T-helper 22 cell (primary cell): ENCODE measurements at regions not wholly inside any gene's neighbourhood (a gene's known extent, or its start where the extent isn't known, plus 50 kb on each side); places are given as distances from the start of the nearest gene placed in this dataset.

ENCODE experiments used
- DNase-seq: peaks from one replicate; pipeline ENCODE4 v3.0.0-alpha.2; 2020; ENCODE audit warnings: low read depth

DNA sequence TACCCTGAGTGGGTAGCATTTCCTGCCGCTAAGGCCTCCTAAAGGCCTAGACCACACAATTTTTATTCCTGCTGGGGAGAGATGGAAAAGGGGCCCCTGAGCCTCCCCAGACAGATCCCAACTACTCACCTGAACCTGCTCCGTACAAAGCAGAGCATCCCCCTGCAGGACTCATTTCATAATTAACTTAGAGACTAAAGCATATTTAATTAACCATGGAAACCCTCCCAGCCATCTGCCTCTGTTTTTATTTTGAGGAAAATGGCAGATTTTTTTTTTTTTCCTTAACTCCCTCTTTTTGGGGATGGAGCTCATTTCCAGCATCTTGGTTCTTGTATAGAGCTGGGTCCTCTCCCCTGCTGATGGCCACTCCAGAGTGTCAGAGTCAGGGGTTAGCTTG lies 96.5 kb upstream of the CRHR1 start:
- DNase-seq = no peak

DNA sequence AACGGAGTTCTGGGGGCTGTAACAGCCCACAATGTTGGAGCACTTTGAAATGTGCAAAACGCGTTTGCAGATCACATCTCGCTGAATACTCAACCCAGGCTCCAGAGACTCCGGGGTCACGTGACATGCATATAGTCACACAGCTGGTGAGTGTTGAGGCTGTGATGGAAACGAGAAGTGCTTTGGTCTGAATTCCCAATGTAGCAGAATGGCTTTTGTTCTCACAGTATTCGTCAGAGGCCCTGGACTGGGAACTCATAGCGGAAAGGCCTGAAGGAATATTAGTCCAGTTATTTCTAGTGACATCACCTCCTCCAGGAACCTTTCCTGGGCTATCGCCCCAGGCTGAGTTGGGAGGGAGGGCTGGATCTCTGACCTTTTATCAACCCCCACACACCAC lies 95.8 kb upstream of the CRHR1 start:
- no peak for DNase-seq

DNA sequence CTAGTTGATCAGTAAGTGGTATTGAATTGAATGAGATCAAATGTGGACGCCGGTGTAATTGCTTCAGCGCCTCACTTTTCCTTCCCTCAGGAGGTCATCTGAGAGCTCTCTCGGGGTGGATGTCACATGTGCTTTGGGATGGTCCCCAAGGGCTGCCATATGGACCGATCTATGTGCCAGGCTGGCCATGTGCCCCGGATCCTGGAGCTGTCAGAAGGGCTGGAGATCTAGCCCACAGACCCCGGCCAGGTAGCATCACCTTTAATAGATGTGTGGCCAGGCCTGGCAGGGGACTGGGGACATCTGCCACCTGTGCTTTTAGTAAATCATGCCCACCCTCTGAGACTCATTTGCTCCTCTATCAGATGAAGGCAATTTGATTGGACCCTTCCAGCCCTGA lies 95.3 kb upstream of the CRHR1 start:
- no peak for DNase-seq

DNA sequence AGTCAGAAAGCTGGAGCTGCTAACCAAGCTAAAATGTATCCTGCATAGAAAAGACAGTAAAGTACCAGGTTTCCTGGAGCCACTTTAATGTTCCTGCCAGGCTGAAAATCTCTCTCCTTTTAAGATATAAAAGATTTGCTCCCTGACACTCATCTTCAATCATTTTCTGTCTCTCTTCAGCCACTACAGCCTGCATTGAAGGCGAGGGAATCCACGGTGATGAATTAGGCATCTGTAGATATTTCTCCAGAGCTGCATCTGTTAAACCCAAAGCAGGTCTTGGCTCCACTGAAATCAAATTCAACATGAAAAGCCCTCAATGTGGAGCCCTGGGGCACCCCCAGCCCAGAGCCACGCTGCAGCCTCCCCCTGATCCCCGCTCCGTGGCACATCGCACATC lies 94.7 kb upstream of the CRHR1 start:
- DNase-seq = no peak

DNA sequence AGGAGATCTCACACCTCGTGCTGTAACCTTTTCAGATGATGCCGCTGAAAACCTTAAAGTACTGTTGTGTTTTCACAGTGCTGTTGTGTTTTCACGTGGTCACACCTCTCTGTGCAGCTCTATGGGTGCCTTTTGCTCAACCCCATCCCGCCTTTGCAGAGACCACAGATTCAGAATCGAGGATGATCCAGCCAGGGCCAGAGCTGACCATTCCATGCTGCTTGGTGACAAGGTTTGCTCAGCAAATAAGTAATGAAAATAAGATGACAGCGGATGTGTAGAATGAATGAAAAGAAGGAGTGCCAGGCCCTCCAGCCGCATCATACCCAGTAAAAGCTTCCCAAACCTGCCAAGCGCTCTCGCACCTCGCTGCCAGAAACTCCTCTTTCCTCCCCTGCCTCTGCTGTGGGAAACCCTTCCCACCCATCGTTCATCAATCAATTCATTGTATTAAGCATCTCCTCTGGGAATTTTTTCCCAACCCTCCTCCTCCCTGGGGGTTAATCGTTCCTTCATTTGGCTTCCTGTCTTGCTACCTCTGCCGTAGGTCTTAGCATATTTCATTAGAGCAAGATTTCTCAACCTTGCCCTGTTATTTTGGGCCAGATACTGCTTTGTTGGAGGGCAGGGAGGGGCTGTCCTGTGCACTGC lies 93.4 kb upstream of the CRHR1 start:
- DNase-seq = no peak

DNA sequence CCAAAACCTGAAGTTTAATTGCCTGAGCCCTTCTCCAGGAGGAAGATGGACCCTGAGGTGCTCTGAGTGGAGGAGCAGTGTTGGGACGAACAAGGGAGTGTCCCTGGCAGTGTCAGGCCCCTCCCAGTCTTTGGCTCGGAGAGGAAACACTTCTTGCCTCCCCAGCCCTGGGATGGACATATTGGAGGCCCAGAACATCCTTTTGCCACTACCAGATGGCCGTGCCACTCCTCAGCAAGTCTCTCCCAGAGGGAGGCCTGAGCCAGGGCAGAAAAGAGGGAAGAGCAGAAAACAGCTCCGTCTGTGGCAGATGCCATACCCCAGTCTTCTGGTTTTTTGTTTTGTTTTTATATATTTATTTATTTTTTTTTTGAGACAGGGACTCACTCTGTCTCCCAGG lies 91.5 kb upstream of the CRHR1 start:
- DNase-seq = no peak

DNA sequence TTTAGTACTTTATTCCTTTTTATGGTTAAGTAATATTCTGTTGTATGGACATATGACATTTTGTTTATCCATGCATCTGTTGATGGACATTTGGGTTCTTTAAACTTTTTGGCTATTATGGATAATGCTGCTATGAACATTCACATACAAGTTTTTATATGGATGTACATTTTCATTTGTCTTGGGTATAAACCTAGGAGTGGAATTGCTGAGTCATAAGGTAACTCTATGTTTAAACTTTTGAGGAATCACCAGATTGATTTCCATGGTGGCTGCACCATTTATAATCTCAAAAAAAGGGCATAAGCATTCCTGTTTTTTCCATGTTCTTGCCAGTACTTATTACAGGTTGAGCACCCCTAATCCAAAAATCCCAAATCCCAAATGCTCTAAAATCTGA lies 90.3 kb upstream of the CRHR1 start:
- DNase-seq = no peak

DNA sequence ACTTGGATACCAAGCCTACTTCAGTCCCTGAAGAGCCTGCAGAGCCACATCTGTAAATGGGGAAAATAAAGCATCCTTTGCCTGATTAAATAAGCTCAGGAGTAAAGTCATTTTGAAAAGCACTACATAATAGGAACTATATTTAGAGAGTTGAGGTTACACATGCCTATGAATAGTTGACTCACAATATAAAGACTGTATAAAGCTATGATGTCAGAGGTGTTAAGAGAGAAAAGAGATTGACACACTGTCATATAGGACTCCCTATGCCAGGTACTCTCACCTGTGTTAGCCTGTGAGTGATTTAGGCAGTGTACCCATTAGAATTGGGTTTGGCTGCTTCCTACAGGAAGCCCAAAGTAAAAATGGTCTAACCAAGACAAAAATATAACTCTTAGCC lies 87.7 kb upstream of the CRHR1 start:
- DNase-seq = no peak

DNA sequence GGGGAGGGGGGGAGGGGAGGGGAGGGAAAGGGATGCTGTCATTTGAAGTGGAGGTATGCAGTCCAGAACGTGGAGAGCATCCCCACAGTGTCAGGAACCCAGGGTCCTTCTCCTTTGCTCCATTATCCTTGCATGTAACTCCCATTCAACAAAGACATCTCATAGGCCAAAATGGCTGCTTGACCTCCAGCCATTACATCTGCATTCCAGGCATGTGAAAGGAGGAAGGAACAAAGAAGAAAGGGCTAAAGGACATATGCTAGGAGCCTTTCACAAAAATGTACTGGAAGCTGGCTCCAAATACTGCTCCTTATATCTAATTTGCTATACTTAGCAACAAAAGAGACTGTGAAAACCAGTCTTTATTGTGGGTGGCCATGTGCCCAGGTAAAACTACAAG lies 87.0 kb upstream of the CRHR1 start:
- no peak for DNase-seq

DNA sequence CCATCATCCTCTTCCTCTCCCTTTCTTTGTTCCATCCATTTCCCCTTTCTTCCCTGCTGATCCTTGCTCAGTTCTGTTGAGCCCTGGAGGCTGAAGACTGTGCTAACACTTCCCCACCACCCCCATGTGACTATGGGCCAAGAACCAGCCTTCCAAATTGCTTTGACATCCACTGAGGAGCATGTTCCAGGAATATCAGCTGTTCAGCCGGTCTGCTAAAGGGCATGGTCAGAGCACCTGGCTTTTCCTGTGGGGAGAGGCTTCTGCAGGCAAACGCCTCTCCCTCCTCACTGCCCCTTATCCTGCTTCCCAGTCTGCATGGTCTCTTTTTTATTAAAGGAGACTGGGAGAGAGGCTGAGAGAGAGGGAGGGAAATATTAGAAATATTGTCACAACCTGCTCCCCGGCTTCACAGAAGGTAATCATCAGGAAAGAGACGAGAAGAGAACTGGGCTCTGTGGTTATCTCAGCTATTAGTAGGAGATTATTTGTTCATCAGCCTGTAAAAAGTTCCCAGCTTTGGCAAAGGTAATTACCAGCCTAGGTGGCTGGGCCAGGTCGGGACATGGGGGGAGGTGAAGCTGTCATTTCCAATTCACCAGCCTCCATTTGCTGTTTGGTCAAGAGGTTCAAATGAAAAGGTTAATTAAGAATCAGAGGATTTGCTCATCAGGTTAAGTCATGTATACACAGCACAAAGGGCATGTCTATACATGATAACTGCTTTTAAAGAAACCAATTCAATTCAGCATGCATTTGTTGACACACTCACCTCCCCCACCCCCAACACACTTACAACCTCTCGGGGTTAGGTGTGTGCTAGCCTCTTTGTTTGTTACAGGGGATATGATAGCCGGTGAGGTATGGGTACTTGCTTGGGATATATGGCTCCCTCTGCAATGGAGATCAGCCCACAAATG lies 83.7 kb upstream of the CRHR1 start:
- no peak for DNase-seq

DNA sequence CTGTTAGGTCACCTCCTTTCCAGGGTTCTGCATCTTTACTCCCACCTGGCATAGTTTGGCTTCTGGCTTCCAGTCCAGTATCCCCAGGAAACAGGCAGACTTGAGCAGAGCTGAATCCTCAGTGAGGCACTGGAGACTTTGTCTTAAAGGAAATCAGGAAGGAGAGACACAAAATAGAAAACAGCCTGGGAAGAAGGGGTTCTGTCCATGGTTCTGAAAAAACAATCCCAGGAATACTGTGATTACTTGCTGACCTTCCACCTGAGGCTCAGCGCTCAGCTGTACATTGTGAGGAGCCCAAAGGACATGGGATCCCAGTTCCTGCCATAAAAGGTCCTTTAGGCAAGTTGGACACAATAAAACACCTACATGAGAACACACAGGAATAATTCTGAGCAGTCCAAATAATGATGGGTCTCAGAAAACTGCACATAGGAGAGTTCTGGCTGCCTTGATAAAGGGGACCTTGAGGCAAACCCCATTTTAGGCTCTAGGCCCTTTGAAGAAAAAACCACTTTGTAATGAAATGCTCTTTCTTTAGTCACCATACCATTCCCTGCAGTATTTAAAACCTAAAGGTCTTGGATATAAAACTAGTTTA lies 81.4 kb upstream of the CRHR1 start:
- DNase-seq = no peak

DNA sequence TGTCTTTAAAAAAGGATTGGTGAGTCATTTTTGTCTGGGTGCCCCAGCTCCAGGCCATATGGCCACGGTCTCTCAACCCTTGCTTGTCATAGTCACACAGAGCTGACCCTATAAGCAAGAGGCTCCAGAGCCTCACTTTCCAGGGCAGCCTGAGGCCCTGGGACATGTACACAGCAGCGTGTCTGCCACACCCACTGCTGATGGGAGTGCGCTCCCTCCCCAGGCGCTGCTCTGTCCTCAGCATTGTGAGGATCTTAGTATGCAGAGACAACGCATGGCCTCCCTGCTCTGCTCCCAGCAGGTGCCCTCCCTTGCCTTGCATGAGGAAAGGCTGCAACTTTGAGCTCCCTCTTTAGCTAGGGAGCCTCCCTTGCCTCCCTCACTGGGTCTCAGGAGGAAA lies 80.8 kb upstream of the CRHR1 start:
- no peak for DNase-seq

DNA sequence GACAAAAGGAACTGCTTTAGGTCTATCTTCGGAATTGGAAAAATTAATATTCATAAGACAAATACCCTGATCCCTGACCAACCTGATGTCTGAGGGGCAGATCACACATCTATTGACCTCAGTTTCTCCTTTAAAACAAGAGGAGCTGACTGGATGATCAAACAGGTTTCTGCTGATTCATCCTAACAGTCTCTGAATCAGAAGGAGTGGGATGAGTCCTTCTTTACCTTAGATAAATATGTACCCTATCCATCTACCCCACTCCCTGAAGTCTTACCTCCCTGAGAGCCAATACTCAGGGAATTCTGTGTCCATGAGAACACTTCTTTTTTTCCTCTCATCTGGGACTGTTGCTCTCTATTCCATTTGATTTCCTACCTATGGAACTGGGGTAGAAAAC lies 80.3 kb upstream of the CRHR1 start:
- DNase-seq = no peak

DNA sequence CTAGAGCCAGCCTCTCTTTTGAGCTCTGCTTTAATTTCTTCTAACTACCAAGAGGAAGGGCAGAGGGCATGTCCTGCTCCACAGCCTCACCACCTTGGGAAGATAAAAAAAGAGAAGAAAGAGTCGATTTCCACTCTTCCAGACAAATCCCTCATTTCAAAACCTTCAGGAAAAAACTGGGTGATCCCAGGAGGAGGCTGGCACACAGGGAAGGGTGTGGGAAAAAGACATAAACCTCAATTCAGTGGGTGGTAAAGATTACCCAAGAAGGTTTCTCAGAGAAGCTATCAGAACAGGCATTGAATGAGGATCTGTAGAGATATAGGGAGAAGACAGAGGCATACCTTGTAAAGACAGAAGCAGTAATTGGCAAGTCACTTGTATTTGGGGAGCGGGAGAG lies 79.9 kb upstream of the CRHR1 start:
- DNase-seq = no peak

DNA sequence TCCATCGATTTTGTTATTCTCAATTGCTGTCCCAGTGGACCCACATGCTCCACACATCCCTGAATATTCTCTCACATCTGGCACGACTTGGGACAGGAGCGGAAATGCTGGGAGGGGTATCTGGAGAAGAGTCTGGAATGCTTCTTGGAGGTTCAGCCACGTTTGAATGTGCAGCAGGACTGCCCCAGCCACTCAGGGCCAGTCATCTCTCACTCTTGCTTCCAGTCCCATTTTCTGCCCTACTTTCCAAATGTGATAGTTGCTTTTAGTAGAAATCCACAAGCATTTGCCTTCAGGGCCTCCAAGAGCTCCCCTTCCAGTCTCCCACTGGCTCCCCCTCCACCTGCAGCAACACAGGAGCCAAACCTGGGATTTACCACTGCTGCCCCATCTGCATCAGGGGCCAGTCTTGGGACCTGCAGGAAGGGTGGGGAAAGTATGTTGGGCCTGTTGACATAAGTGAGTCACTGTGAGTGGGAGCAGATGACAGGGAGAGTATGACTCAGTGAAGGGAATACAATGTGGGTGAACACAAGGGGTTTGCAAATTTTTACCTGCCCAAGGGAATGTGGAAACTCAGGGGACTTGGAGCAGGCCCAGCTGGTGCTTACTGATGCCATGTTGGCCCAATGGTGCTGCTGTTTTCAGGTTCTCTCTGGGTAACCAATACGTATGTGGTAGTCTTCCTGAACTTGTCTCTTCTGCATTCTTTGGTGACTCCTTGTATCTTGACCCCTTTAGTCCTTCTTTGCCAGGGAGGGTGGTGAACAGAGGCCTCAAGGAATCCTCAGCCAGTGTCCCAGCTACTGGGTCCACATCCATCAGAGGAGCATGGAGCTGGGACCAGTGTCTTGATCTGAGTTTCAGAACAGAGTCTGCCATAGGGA lies 78.8 kb upstream of the CRHR1 start:
- DNase-seq = no peak

DNA sequence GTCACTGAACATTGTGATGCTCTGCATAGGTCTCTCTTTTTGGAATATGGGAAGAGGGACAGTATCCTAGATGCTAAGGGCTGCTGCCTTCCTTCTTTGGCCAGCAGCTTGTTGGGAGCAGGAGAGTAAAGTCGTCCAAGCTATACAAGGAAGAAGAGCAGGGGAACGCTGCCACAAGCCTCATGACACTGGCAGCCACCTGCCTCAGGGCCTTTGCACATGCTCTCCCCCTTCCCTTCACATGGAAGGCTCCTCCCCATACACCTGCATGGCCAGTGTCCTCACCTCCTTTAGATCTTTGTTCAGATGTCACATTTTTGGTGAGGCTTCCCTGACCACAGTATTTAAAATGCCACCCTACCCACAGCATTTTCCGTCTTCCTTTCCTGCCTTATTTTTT lies 78.1 kb upstream of the CRHR1 start:
- DNase-seq = no peak

DNA sequence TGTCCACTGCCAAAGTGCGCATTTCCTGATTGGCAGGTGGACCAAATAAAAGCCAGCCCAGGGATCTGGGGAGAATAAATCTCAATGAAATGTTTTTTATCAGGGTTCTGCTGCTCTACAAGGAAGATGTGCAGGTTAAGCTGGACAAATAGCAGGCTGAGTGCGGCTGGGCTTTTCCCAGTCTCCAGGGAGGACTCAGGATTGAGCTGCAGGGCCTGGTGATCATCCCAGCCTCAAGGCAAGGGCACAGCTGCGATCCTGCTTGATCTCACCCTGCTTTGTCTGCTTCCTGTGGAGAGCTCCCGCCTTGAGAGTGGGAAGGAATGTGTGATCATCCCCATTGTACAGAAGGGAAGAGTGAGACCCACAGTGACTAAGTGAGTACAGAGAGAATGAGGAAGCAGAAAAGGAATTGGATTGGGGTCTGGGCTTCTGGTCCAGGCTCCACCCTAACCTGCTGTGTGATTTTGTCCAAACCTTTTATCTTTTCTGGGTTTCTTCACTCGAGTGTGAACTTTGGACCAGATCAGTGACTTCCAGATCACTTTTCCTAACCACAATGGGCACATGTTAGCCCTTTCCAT lies 75.3 kb upstream of the CRHR1 start:
- DNase-seq = no peak

DNA sequence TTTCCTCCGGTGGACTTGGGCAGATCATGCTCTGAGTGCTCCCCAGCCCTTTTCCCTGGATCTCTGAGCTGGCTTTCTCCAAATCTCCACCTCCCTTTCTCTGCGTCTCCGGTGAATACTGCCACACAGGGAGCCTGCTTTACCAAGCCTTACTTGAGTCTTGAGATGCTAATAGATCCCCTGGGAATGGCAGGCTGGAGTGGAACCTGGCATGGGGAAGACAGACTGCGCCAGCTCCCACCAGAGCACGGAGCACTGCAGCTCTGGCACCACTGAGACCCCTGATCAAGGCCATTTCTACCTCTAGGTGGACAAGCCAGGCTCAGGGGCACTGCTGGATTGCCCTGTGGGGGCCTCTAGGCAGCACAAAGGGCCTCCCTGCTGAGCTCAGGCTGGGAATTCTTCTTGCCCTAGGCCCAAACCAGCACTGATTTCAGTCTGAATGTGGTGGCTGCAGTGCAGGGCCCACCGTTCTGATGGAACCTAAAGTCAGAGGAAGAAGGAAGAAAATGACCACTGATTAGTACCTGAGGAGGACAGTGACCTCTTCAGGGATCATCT lies 74.3 kb upstream of the CRHR1 start:
- no peak for DNase-seq

DNA sequence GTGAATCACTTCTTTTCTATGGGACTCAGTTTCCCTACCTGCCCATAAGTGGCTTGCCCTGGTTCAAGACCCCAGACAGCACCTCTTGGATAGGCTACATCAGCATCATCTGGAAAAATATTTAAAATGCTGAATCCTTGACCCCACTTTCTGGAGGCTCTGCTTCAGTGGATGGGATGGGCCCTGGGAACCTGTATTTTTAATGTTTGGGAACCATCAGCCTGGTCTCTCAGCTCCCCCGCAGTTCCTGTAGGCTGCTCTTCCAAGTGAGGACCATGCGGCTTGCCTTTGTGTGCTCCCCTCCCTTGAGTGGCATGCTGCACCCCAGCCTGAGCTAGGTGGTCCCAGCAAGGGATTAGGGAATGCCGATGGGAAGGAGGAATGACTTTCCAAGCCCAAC lies 68.3 kb upstream of the CRHR1 start:
- no peak for DNase-seq

DNA sequence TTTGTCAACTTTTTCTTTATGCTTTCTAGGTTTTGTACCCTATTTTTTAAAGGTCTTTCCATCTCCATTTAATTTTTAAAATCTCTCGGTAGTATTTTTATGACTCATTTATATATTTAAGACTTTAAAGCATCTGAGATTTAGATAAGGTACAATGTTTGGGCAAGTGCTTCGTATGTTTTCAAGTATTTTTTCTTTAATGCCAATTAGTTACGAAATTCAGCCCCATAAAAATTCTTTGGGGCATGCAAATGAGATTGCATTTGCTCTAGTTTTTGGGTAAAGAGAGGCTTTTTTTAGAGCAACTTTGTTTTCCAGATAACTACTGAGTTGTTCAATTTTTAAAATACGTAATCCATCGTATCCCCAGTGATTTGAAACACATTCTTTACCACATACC lies 65.3 kb upstream of the CRHR1 start:
- DNase-seq = no peak

DNA sequence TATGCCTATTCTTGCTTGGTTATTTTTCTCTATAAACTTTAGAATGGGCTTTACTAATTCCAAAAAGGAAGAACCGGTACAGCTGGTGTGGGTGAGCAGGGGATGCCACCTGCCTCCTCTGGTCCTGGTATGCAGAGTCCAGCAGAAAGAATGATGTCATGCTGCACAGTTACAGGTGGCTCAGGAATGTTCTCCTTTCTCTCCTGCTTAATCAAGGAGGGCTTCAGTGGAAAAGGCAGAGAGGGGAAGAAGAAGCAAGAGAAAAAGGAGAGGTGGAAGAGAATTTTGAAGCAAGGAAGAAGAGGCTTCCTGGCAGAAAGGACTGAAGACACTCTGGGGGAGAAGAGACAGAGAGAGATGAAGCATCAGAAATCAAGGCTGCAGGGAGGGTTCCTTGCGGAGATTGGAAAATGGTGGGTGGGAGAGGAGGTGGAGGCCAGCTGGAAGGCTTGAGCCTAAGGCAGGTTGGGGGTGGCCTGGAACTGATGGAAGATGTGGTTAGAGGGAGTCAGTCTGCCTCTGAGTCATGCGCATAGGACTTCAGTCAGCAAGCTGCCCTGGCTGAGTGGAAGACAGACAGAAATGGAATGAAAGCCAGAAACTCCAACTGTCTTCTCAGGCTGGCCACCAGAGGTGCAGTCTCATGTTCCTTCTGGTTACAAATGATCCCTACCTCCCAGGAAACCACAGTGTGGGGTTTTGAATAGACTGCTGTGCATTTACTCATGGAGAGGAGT lies 64.6 kb upstream of the CRHR1 start:
- DNase-seq = no peak
